Mesenchymal stem cell (in vitro differentiated cells and primary cell): ENCODE measurements at regions not wholly inside any gene's neighbourhood (a gene's known extent, or its start where the extent isn't known, plus 50 kb on each side); places are given as distances from the start of the nearest gene placed in this dataset.
A peak's percentile ranks its signal among the peaks of the same experiment; 100 is the strongest.
"Not testable (repeated sequence)": the region's sequence is repeated elsewhere in the genome, so short reads cannot be mapped to it uniquely, and the experiment has no call there.

ENCODE experiments used
- DNase-seq: peaks from one replicate; pipeline ENCODE4 v3.0.0-alpha.2; 2013
- H2AFZ ChIP-seq: one replicate; pipeline ENCODE4 v1.6.1; 2013; ENCODE audit warnings: low read depth, mild to moderate bottlenecking, control low read depth, inconsistent platforms, low read length, moderate library complexity
- H2AK5ac ChIP-seq: 2 replicates; pipeline ENCODE4 v1.6.1; 2013; ENCODE audit warnings: low read length, moderate library complexity, mild to moderate bottlenecking, inconsistent platforms; ENCODE audit not compliant: severe bottlenecking
- H2BK120ac ChIP-seq: one replicate; pipeline ENCODE4 v1.6.1; 2013; ENCODE audit warnings: low read depth, mild to moderate bottlenecking, inconsistent platforms, low read length, moderate library complexity
- H2BK12ac ChIP-seq, 2 experiments: one replicate each; pipeline ENCODE4 v1.6.1; 2013; ENCODE audit warnings: inconsistent platforms in 2 of 2, low read length in 2 of 2, mild to moderate bottlenecking in 2 of 2, moderate library complexity in 2 of 2, control low read depth in 1 of 2
- H2BK15ac ChIP-seq: one replicate; pipeline ENCODE4 v1.6.1; 2013; ENCODE audit warnings: mild to moderate bottlenecking, low read depth, inconsistent platforms; ENCODE audit not compliant: poor library complexity, severe bottlenecking
- H2BK5ac ChIP-seq: 2 replicates; pipeline ENCODE4 v1.6.1; 2013; ENCODE audit warnings: low read depth, mild to moderate bottlenecking, low read length, control low read depth, inconsistent platforms; ENCODE audit not compliant: poor library complexity, severe bottlenecking
- H3K14ac ChIP-seq, 2 experiments: one replicate each; pipeline ENCODE4 v1.6.1; 2013; ENCODE audit warnings: inconsistent platforms in 2 of 2, low read length in 2 of 2, control low read depth in 1 of 2, mild to moderate bottlenecking in 1 of 2, moderate library complexity in 1 of 2
- H3K18ac ChIP-seq, 2 experiments: one replicate each; pipeline ENCODE4 v1.6.1; 2013; ENCODE audit warnings: inconsistent platforms in 2 of 2, low read length in 2 of 2, control low read depth in 1 of 2, low read depth in 1 of 2, mild to moderate bottlenecking in 1 of 2
- H3K23ac ChIP-seq, 2 experiments: one replicate each; pipeline ENCODE4 v1.6.1; 2013; ENCODE audit warnings: inconsistent platforms in 2 of 2, low read length in 2 of 2, mild to moderate bottlenecking in 2 of 2, moderate library complexity in 2 of 2, control low read depth in 1 of 2
- H3K27ac ChIP-seq: 2 replicates; pipeline ENCODE4 v1.5.1; 2013; ENCODE audit warnings: mild to moderate bottlenecking, moderate library complexity, low read length, control low read depth, inconsistent platforms; ENCODE audit not compliant: poor library complexity, severe bottlenecking
- H3K27me3 ChIP-seq, 2 experiments: 2 replicates each; pipeline versions ENCODE4 v1.6.1 to v1.7.0; 2013; ENCODE audit warnings: low read length in 2 of 2, mild to moderate bottlenecking in 2 of 2, moderate library complexity in 2 of 2, control low read depth in 1 of 2, inconsistent platforms in 1 of 2; ENCODE audit not compliant: control insufficient read depth in 1 of 2, insufficient read depth in 1 of 2
- H3K36me3 ChIP-seq, 2 experiments: 2 replicates each; pipeline versions ENCODE4 v1.6.1 to v1.7.0; 2013; ENCODE audit warnings: low read length in 2 of 2, control low read depth in 1 of 2, inconsistent platforms in 1 of 2, low read depth in 1 of 2, mild to moderate bottlenecking in 1 of 2; ENCODE audit not compliant: insufficient read depth in 2 of 2, control insufficient read depth in 1 of 2
- H3K4ac ChIP-seq, 2 experiments: one replicate each; pipeline ENCODE4 v1.6.1; 2013; ENCODE audit warnings: inconsistent platforms in 2 of 2, low read length in 2 of 2, mild to moderate bottlenecking in 2 of 2, moderate library complexity in 2 of 2, control low read depth in 1 of 2, low read depth in 1 of 2
- H3K4me1 ChIP-seq: 2 replicates; pipeline ENCODE4 v1.6.1; 2013; ENCODE audit warnings: low read depth, low read length, control low read depth; ENCODE audit not compliant: control insufficient read depth, insufficient read depth
- H3K4me2 ChIP-seq: 2 replicates; pipeline ENCODE4 v1.6.1; 2013; ENCODE audit warnings: low read length, mild to moderate bottlenecking, inconsistent platforms; ENCODE audit not compliant: poor library complexity, severe bottlenecking
- H3K4me3 ChIP-seq, 2 experiments: 2 replicates each; pipeline versions ENCODE4 v1.5.1 to v1.7.0; 2013; ENCODE audit warnings: low read length in 2 of 2, mild to moderate bottlenecking in 2 of 2, control low read depth in 1 of 2, low read depth in 1 of 2; ENCODE audit not compliant: insufficient read depth in 1 of 2
- H3K79me1 ChIP-seq: replicated peaks from 2 replicates; pipeline ENCODE4 v1.6.1; 2013; ENCODE audit warnings: mild to moderate bottlenecking, control low read depth, low read length, inconsistent platforms; ENCODE audit not compliant: poor library complexity, severe bottlenecking
- H3K9ac ChIP-seq: 2 replicates; pipeline ENCODE4 v1.7.0; 2013; ENCODE audit warnings: mild to moderate bottlenecking, low read length, moderate library complexity
- H3K9me3 ChIP-seq: 2 replicates; pipeline ENCODE4 v1.7.0; 2013; ENCODE audit warnings: mild to moderate bottlenecking, low read length; ENCODE audit not compliant: control insufficient read depth
- H4K8ac ChIP-seq: one replicate; pipeline ENCODE4 v1.6.1; 2013; ENCODE audit warnings: inconsistent platforms, mild to moderate bottlenecking, low read length, moderate library complexity
- H4K91ac ChIP-seq: one replicate; pipeline ENCODE4 v1.6.1; 2013; ENCODE audit warnings: mild to moderate bottlenecking, low read length, inconsistent platforms
- WGBS: methylation state at CpG from one replicate; pipeline ENCODE4 v1.1.7; 2013; ENCODE audit warnings: mixed read lengths; 5-methylcytosine and 5-hydroxymethylcytosine counted together

- 81% methylated on average over 10 of the region's 10 CpGs for WGBS
- H3K27me3 ChIP-seq, result peaks cover 25 to 48% of the 10 kb centered on the region in 2 experiments
These were observed 101.6 kb downstream of the PLXNA1 start for GRCh38 chr3:127084401-127084990.

GRCh38 chr3:127085576-127085975, 102.7 kb downstream of the PLXNA1 start:
- Histone ChIP-seq H2BK12ac (no peak overlapping the region), H2AFZ (no peak overlapping the region)

More at GRCh38 chr3:127084401-127084990, 101.6 kb downstream of the PLXNA1 start:
- H3K9ac ChIP-seq, result no peak overlapping the region
- H4K91ac ChIP-seq, result no peak overlapping the region
- no peak overlapping the region for H3K18ac ChIP-seq
- no peaks in the 10 kb centered on the region for H3K9me3 ChIP-seq
- no peak overlapping the region for H2AK5ac ChIP-seq
- no peak overlapping the region for H3K4ac ChIP-seq
- no peak overlapping the region for H3K4me2 ChIP-seq
- peak overlapping the region in 1 of 2 experiments; percentile 36 for H3K14ac ChIP-seq
- no peak overlapping the region for H3K4me3 ChIP-seq
- H2BK120ac ChIP-seq, result no peak overlapping the region
- H3K79me1 ChIP-seq, result no peaks in the 10 kb centered on the region
- no peak overlapping the region for H4K8ac ChIP-seq
- no peak overlapping the region for H2BK5ac ChIP-seq
- no peak overlapping the region for H2AFZ ChIP-seq
- no peaks in the 10 kb centered on the region for H3K4me1 ChIP-seq
- no peaks in the 10 kb centered on the region for H3K36me3 ChIP-seq
- no peak overlapping the region for H2BK15ac ChIP-seq
- no peak for DNase-seq
- H2BK12ac ChIP-seq, result no peak overlapping the region
- H3K27ac ChIP-seq, result no peak overlapping the region
- no peak overlapping the region for H3K23ac ChIP-seq

DNA sequence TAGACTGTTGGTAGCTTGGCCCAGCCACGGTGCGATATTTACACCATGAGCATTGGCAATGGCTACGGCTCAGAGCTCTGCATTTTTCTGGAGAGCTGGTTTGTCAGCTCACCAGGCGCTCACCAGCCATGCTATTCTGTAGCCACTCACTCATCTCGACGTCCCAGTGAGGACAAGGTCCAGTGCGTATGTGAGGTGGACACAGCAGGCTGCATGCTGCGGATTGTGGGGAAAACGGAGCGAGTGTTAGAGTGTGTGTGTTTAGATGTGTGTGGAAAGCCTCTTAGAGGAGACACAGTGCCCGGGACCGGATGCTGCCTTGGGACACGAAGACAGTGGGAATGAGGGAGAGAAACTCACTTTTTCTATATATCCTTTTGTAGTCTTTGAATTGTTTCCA, 103.7 kb downstream of the PLXNA1 start:
- H3K4me3 ChIP-seq, H3K36me3 ChIP-seq, H3K79me1 ChIP-seq, H3K4me1 ChIP-seq, H3K9me3 ChIP-seq, H2BK15ac ChIP-seq, H2BK120ac ChIP-seq, H2AFZ ChIP-seq, DNase-seq, H3K4ac ChIP-seq, H2BK12ac ChIP-seq, H3K23ac ChIP-seq, H4K8ac ChIP-seq, H4K91ac ChIP-seq, H2BK5ac ChIP-seq, H3K9ac ChIP-seq, H3K4me2 ChIP-seq, H2AK5ac ChIP-seq, H3K18ac ChIP-seq, H3K14ac ChIP-seq, H3K27ac ChIP-seq: not testable (repeated sequence)
- WGBS, result 91% methylated on average over 10 of the region's 13 CpGs
- H3K27me3 ChIP-seq, result peaks cover 21 to 55% of the 10 kb centered on the region in 2 experiments

More at GRCh38 chr3:127085576-127085975, 102.7 kb downstream of the PLXNA1 start:
- no peak overlapping the region for H3K27ac ChIP-seq
- H4K91ac ChIP-seq, result no peak overlapping the region
- H3K18ac ChIP-seq, result no peak overlapping the region
- H3K23ac ChIP-seq, result no peak overlapping the region
- 85% methylated on average over 13 of the region's 13 CpGs for WGBS
- H3K4me1 ChIP-seq, result no peaks in the 10 kb centered on the region
- no peak overlapping the region for H2BK120ac ChIP-seq
- no peak overlapping the region for H2AK5ac ChIP-seq
- no peaks in the 10 kb centered on the region for H3K36me3 ChIP-seq
- H3K4ac ChIP-seq, result no peak overlapping the region
- H3K4me3 ChIP-seq, result no peak overlapping the region
- no peaks in the 10 kb centered on the region for H3K79me1 ChIP-seq
- H3K27me3 ChIP-seq, result peaks cover 29 to 50% of the 10 kb centered on the region in 2 experiments
- no peak for DNase-seq
- H3K4me2 ChIP-seq, result no peak overlapping the region
- H2BK5ac ChIP-seq, result no peak overlapping the region
- H2BK15ac ChIP-seq, result no peak overlapping the region
- H3K9ac ChIP-seq, result no peak overlapping the region
- H3K14ac ChIP-seq, result no peak overlapping the region
- H4K8ac ChIP-seq, result no peak overlapping the region
- H3K9me3 ChIP-seq, result no peaks in the 10 kb centered on the region

GRCh38 chr3:127087441-127087840, 104.5 kb downstream of the PLXNA1 start:
- H2BK12ac ChIP-seq, result no peak overlapping the region
- H2BK15ac ChIP-seq, result no peak overlapping the region
- H4K91ac ChIP-seq, result no peak overlapping the region
- DNase-seq, result no peak
- H2BK5ac ChIP-seq, result no peak overlapping the region
- no peak overlapping the region for H3K27ac ChIP-seq
- peaks cover 27 to 61% of the 10 kb centered on the region in 2 experiments for H3K27me3 ChIP-seq
- no peak overlapping the region for H3K4me3 ChIP-seq
- no peak overlapping the region for H4K8ac ChIP-seq
- no peak overlapping the region for H3K4me2 ChIP-seq
- no peaks in the 10 kb centered on the region for H3K4me1 ChIP-seq
- peak overlapping the region in 1 of 2 experiments; percentile 9 for H3K14ac ChIP-seq
- no peaks in the 10 kb centered on the region for H3K9me3 ChIP-seq
- no peak overlapping the region for H3K4ac ChIP-seq
- WGBS, result 84% methylated on average over 9 of the region's 9 CpGs
- H3K36me3 ChIP-seq, result no peaks in the 10 kb centered on the region
- H3K23ac ChIP-seq, result no peak overlapping the region
- no peaks in the 10 kb centered on the region for H3K79me1 ChIP-seq
- no peak overlapping the region for H2AK5ac ChIP-seq
- no peak overlapping the region for H3K9ac ChIP-seq
- no peak overlapping the region for H3K18ac ChIP-seq
- H2AFZ ChIP-seq, result no peak overlapping the region
- H2BK120ac ChIP-seq, result no peak overlapping the region
